Astrocyte (in vitro differentiated cells and primary cell): ENCODE measurements at regions not wholly inside any gene's neighbourhood (a gene's known extent, or its start where the extent isn't known, plus 50 kb on each side); places are given as distances from the start of the nearest gene placed in this dataset.

Experiments
- DNase-seq: peaks from one replicate; pipeline ENCODE4 v3.0.0-alpha.2; 2010; ENCODE audit warnings: low read depth
- FAIRE-seq: peaks from 2 replicates; lab custom pipeline; 2011; peaks lifted over from hg19 to GRCh38; lab: Jason Lieb, UNC
- H2AFZ ChIP-seq: 2 replicates; pipeline ENCODE4 v1.6.0; 2012; ENCODE audit warnings: low read depth, low read length, inconsistent platforms
- H3K27ac ChIP-seq: 2 replicates; pipeline ENCODE4 v1.5.1; 2011; ENCODE audit warnings: low read depth, low read length, inconsistent platforms
- H3K27me3 ChIP-seq: 2 replicates; pipeline ENCODE4 v1.6.0; 2011; ENCODE audit warnings: low read length, inconsistent platforms; ENCODE audit not compliant: insufficient read depth
- H3K36me3 ChIP-seq: 2 replicates; pipeline ENCODE4 v1.5.1; 2011; ENCODE audit warnings: low read length, inconsistent platforms; ENCODE audit not compliant: insufficient read depth
- H3K4me1 ChIP-seq: 2 replicates; pipeline ENCODE4 v1.5.1; 2011; ENCODE audit warnings: low read length, inconsistent platforms; ENCODE audit not compliant: insufficient read depth
- H3K4me2 ChIP-seq: 2 replicates; pipeline ENCODE4 v1.6.0; 2012; ENCODE audit warnings: low read length, inconsistent platforms
- H3K4me3 ChIP-seq: 2 replicates; pipeline ENCODE4 v1.5.1; 2011; ENCODE audit warnings: low read depth, mild to moderate bottlenecking, low read length, inconsistent platforms; ENCODE audit not compliant: insufficient read depth
- H3K79me2 ChIP-seq: 2 replicates; pipeline ENCODE4 v1.6.0; 2012; ENCODE audit warnings: mild to moderate bottlenecking, low read length, inconsistent platforms; ENCODE audit not compliant: insufficient read depth
- H3K9ac ChIP-seq: 2 replicates; pipeline ENCODE4 v1.6.0; 2012; ENCODE audit warnings: mild to moderate bottlenecking, low read length, inconsistent platforms
- H3K9me3 ChIP-seq: 2 replicates; pipeline ENCODE4 v1.5.1; 2012; ENCODE audit warnings: low read depth, mild to moderate bottlenecking, low read length, inconsistent platforms; ENCODE audit not compliant: insufficient read depth
- H4K20me1 ChIP-seq: 2 replicates; pipeline ENCODE4 v1.6.0; 2012; ENCODE audit warnings: low read length, inconsistent platforms; ENCODE audit not compliant: insufficient read depth
- H3K27ac Mint-ChIP-seq: one replicate; pipeline ENCODE4 v1.8.0; 2021; ENCODE audit warnings: mild to moderate bottlenecking, mixed read lengths; ENCODE audit not compliant: unreplicated experiment
- H3K27me3 Mint-ChIP-seq: one replicate; pipeline ENCODE4 v1.8.0; 2021; ENCODE audit warnings: low read depth, mixed read lengths; ENCODE audit not compliant: unreplicated experiment
- H3K36me3 Mint-ChIP-seq: one replicate; pipeline ENCODE4 v1.8.0; 2021; ENCODE audit warnings: low read depth, mixed read lengths; ENCODE audit not compliant: unreplicated experiment
- H3K4me1 Mint-ChIP-seq: one replicate; pipeline ENCODE4 v1.8.0; 2021; ENCODE audit warnings: low read depth, mixed read lengths; ENCODE audit not compliant: unreplicated experiment
- H3K4me3 Mint-ChIP-seq: one replicate; pipeline ENCODE4 v1.8.0; 2021; ENCODE audit warnings: mild to moderate bottlenecking, moderate library complexity, mixed read lengths; ENCODE audit not compliant: unreplicated experiment
- H3K9me3 Mint-ChIP-seq: one replicate; pipeline ENCODE4 v1.8.0; 2021; ENCODE audit warnings: mild to moderate bottlenecking, mixed read lengths; ENCODE audit not compliant: unreplicated experiment
- EZH2 ChIP-seq: IDR thresholded peaks from 2 replicates; pipeline ENCODE4 v1.6.1; 2012; ENCODE audit warnings: mild to moderate bottlenecking, low read length, inconsistent platforms; ENCODE audit not compliant: insufficient read depth
- TF ChIP-seq, protein P1 (sequence below): IDR thresholded peaks from 2 replicates; pipeline ENCODE4 v1.5.1; 2011; ENCODE audit warnings: low read depth, mild to moderate bottlenecking, inconsistent platforms, low read length, moderate library complexity; ENCODE audit not compliant: insufficient read depth

DNA sequence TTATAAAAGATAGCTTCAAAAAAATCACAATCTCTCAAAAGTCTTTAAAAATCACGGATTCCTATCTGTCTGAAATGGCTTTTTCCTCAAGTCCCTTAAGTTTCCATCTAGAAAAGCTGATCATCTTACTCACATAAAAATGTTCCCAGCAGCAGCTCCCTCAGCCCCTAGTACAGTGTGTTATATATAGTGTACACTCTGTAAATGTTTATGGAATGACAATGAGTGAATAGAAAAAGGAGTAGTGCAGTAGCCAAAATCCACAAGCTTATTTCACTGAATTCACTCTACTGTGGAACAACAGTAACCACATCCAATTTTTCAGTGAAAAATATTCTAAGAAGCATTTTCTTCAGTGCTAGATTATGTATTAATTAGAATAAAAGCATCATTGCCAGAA, 609.4 kb downstream of the DTWD2 start:
- Mint-ChIP-seq H3K4me3 (no peak overlapping the region), H3K27me3 (no peaks in the 10 kb centered on the region), H3K27ac (no peak overlapping the region), H3K4me1 (peaks cover 8% of the 10 kb centered on the region), H3K36me3 (no peaks in the 10 kb centered on the region), H3K9me3 (peaks cover 3% of the 10 kb centered on the region)
- Histone ChIP-seq H2AFZ (no peak overlapping the region), H3K9ac (no peak overlapping the region), H3K4me3 (no peak overlapping the region), H3K27me3 (no peaks in the 10 kb centered on the region), H3K9me3 (no peaks in the 10 kb centered on the region), H4K20me1 (no peaks in the 10 kb centered on the region), H3K4me1 (no peaks in the 10 kb centered on the region), H3K79me2 (no peaks in the 10 kb centered on the region), H3K4me2 (no peak overlapping the region), H3K27ac (no peak overlapping the region), H3K36me3 (no peaks in the 10 kb centered on the region)
- FAIRE-seq (no peak), DNase-seq (no peak)
- TF ChIP-seq EZH2, result no peak
- TF ChIP-seq, protein P1, sequence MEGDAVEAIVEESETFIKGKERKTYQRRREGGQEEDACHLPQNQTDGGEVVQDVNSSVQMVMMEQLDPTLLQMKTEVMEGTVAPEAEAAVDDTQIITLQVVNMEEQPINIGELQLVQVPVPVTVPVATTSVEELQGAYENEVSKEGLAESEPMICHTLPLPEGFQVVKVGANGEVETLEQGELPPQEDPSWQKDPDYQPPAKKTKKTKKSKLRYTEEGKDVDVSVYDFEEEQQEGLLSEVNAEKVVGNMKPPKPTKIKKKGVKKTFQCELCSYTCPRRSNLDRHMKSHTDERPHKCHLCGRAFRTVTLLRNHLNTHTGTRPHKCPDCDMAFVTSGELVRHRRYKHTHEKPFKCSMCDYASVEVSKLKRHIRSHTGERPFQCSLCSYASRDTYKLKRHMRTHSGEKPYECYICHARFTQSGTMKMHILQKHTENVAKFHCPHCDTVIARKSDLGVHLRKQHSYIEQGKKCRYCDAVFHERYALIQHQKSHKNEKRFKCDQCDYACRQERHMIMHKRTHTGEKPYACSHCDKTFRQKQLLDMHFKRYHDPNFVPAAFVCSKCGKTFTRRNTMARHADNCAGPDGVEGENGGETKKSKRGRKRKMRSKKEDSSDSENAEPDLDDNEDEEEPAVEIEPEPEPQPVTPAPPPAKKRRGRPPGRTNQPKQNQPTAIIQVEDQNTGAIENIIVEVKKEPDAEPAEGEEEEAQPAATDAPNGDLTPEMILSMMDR, result no peak

DNA sequence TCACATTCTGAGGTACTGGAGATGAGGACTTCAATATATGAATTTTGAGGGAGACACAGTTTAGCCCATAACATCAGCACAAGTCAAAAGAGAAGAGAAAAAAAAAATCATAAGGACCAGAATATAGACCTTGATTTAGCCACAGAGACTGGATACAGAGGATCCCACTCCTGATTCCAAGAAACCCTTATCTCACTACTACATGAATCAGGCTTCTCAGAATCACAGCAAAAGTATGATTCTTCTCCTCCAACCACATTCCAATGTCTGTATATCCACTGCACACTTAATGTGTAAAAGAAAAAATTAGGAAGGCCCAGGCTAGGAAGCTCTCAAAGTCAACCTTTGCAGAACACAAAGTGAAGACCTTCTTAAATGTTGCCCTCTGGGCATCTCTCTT, 610.9 kb downstream of the DTWD2 start:
- no peak for FAIRE-seq
- H3K27me3 Mint-ChIP-seq, result no peaks in the 10 kb centered on the region

More for the DNA sequence above, 610.9 kb downstream of the DTWD2 start:
- no peak overlapping the region for H3K27ac ChIP-seq
- H3K36me3 ChIP-seq, result no peaks in the 10 kb centered on the region
- Mint-ChIP-seq H3K4me3 (no peak overlapping the region), H3K9me3 (no peaks in the 10 kb centered on the region), H3K27ac (no peak overlapping the region), H3K4me1 (peaks cover 8% of the 10 kb centered on the region), H3K36me3 (no peaks in the 10 kb centered on the region)
- H4K20me1 ChIP-seq, result no peaks in the 10 kb centered on the region
- H3K4me3 ChIP-seq, result no peak overlapping the region
- no peaks in the 10 kb centered on the region for H3K79me2 ChIP-seq
- H3K4me2 ChIP-seq, result no peak overlapping the region
- no peak for TF ChIP-seq EZH2
- TF ChIP-seq, protein P1, result no peak
- H3K4me1 ChIP-seq, result no peaks in the 10 kb centered on the region
- DNase-seq, result no peak
- H3K9me3 ChIP-seq, result no peaks in the 10 kb centered on the region
- H3K9ac ChIP-seq, result no peak overlapping the region
- H2AFZ ChIP-seq, result no peak overlapping the region
- H3K27me3 ChIP-seq, result no peaks in the 10 kb centered on the region
